ENCODE measurements at regions not wholly inside any gene's neighbourhood (a gene's known extent, or its start where the extent isn't known, plus 50 kb on each side); places are given as distances from the start of the nearest gene placed in this dataset.

GRCh38 chr13:58528351-58528750, 896.8 kb downstream of the PCDH17 start:
- DNase-seq = no peak

- DNase-seq = no peak
Measured at GRCh38 chr13:58531614-58532013, 900.1 kb downstream of the PCDH17 start.

GRCh38 chr13:58542530-58542929, 911.0 kb downstream of the PCDH17 start:
- DNase-seq = no peak

- DNase-seq = no peak
Measured at GRCh38 chr13:58547419-58547818, 915.9 kb downstream of the PCDH17 start.

- DNase-seq = no peak
Measured at GRCh38 chr13:58566176-58566575, 934.6 kb downstream of the PCDH17 start.

GRCh38 chr13:58573743-58574142, 942.2 kb downstream of the PCDH17 start:
- DNase-seq = no peak

- no peak for DNase-seq
Measured at GRCh38 chr13:58574791-58575190, 943.2 kb downstream of the PCDH17 start.

- no peak for DNase-seq
Measured at GRCh38 chr13:58579468-58579867, 947.9 kb downstream of the PCDH17 start.

- no peak for DNase-seq
Measured at GRCh38 chr13:58583966-58584365, 952.4 kb downstream of the PCDH17 start.

GRCh38 chr13:58584610-58585009, 953.1 kb downstream of the PCDH17 start:
- DNase-seq = no peak

- DNase-seq = no peak
Measured at GRCh38 chr13:58587183-58587582, 955.6 kb downstream of the PCDH17 start.

GRCh38 chr13:58592052-58592451, 960.5 kb downstream of the PCDH17 start:
- DNase-seq = no peak

- no peak for DNase-seq
Measured at GRCh38 chr13:58592786-58593185, 961.2 kb downstream of the PCDH17 start.

- DNase-seq = no peak
Measured at GRCh38 chr13:58594747-58595600, 963.4 kb downstream of the PCDH17 start.

- no peak for DNase-seq
Measured at GRCh38 chr13:58597552-58597951, 966.0 kb downstream of the PCDH17 start.

- DNase-seq = no peak
Measured at GRCh38 chr13:58598241-58598640, 966.7 kb downstream of the PCDH17 start.

- DNase-seq = no peak
Measured at GRCh38 chr13:58611117-58611516, 979.6 kb downstream of the PCDH17 start.

- DNase-seq = peak in 1 of 2 experiments; percentile 25
Measured at GRCh38 chr13:58617880-58618665, 986.5 kb downstream of the PCDH17 start.

GRCh38 chr13:58619396-58620113, 988.0 kb downstream of the PCDH17 start:
- peak; percentile 90 to 97 for DNase-seq

GRCh38 chr13:58620176-58620575, 988.6 kb downstream of the PCDH17 start:
- DNase-seq = peak in 1 of 2 experiments; percentile 32

GRCh38 chr13:58625703-58626389, 994.3 kb downstream of the PCDH17 start:
- DNase-seq = no peak

GRCh38 chr13:58630794-58631193, 999.2 kb downstream of the PCDH17 start:
- DNase-seq = no peak

- no peak for DNase-seq
Measured at GRCh38 chr13:58633226-58633625, 1001.7 kb downstream of the PCDH17 start.
